ENCODE measurements at regions not wholly inside any gene's neighbourhood (a gene's known extent, or its start where the extent isn't known, plus 50 kb on each side); places are given as distances from the start of the nearest gene placed in this dataset.

DNA sequence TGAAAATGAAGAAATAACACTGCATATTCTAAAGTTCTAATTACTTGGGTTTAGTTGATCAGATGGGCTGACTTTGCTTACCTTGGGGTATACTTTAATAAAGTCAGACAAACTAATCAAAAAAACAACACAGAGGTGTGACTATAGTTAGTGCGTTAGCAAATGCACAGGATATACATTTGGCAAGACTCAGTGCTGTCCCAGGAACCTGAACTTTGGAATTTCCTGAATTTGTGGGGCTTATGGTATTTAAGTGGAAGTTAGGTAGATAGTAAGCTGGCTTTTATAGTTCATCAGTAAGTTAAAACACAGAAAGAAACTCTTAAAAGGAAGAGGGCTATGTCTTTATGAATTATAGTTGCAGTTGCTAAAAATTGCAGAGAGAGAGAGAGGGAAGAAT, 302.6 kb upstream of the DDI1 start:
- TF ChIP-seq, protein P1, sequence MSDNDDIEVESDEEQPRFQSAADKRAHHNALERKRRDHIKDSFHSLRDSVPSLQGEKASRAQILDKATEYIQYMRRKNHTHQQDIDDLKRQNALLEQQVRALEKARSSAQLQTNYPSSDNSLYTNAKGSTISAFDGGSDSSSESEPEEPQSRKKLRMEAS (IDR thresholded peaks at IDR 0.05) = no peak
- TF ChIP-seq, protein P2, sequence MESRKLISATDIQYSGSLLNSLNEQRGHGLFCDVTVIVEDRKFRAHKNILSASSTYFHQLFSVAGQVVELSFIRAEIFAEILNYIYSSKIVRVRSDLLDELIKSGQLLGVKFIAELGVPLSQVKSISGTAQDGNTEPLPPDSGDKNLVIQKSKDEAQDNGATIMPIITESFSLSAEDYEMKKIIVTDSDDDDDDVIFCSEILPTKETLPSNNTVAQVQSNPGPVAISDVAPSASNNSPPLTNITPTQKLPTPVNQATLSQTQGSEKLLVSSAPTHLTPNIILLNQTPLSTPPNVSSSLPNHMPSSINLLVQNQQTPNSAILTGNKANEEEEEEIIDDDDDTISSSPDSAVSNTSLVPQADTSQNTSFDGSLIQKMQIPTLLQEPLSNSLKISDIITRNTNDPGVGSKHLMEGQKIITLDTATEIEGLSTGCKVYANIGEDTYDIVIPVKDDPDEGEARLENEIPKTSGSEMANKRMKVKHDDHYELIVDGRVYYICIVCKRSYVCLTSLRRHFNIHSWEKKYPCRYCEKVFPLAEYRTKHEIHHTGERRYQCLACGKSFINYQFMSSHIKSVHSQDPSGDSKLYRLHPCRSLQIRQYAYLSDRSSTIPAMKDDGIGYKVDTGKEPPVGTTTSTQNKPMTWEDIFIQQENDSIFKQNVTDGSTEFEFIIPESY (IDR thresholded peaks at IDR 0.05) = no peak
- no peak for TF ChIP-seq RAD21 (IDR thresholded peaks at IDR 0.05)
- TF ChIP-seq, protein P3, sequence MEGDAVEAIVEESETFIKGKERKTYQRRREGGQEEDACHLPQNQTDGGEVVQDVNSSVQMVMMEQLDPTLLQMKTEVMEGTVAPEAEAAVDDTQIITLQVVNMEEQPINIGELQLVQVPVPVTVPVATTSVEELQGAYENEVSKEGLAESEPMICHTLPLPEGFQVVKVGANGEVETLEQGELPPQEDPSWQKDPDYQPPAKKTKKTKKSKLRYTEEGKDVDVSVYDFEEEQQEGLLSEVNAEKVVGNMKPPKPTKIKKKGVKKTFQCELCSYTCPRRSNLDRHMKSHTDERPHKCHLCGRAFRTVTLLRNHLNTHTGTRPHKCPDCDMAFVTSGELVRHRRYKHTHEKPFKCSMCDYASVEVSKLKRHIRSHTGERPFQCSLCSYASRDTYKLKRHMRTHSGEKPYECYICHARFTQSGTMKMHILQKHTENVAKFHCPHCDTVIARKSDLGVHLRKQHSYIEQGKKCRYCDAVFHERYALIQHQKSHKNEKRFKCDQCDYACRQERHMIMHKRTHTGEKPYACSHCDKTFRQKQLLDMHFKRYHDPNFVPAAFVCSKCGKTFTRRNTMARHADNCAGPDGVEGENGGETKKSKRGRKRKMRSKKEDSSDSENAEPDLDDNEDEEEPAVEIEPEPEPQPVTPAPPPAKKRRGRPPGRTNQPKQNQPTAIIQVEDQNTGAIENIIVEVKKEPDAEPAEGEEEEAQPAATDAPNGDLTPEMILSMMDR (IDR thresholded peaks at IDR 0.05; ENCODE audit: low read depth, low read length, missing input control) = no peak
- TF ChIP-seq, protein P4, sequence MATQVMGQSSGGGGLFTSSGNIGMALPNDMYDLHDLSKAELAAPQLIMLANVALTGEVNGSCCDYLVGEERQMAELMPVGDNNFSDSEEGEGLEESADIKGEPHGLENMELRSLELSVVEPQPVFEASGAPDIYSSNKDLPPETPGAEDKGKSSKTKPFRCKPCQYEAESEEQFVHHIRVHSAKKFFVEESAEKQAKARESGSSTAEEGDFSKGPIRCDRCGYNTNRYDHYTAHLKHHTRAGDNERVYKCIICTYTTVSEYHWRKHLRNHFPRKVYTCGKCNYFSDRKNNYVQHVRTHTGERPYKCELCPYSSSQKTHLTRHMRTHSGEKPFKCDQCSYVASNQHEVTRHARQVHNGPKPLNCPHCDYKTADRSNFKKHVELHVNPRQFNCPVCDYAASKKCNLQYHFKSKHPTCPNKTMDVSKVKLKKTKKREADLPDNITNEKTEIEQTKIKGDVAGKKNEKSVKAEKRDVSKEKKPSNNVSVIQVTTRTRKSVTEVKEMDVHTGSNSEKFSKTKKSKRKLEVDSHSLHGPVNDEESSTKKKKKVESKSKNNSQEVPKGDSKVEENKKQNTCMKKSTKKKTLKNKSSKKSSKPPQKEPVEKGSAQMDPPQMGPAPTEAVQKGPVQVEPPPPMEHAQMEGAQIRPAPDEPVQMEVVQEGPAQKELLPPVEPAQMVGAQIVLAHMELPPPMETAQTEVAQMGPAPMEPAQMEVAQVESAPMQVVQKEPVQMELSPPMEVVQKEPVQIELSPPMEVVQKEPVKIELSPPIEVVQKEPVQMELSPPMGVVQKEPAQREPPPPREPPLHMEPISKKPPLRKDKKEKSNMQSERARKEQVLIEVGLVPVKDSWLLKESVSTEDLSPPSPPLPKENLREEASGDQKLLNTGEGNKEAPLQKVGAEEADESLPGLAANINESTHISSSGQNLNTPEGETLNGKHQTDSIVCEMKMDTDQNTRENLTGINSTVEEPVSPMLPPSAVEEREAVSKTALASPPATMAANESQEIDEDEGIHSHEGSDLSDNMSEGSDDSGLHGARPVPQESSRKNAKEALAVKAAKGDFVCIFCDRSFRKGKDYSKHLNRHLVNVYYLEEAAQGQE (IDR thresholded peaks at IDR 0.05) = no peak
- no peak for TF ChIP-seq JUND (IDR thresholded peaks at IDR 0.05)
- TF ChIP-seq FOXA1 (IDR thresholded peaks at IDR 0.05) = no peak
- no peak for TF ChIP-seq GABPA (IDR thresholded peaks at IDR 0.05 in 1 of 2, conservative IDR thresholded peaks at IDR 0.05 in 1 of 2)
- no peak for TF ChIP-seq YY1 (IDR thresholded peaks at IDR 0.05)
- TF ChIP-seq SP1 (IDR thresholded peaks at IDR 0.05) = no peak
- TF ChIP-seq FOXA2 (IDR thresholded peaks at IDR 0.05) = no peak
- TF ChIP-seq TAF1 (conservative IDR thresholded peaks at IDR 0.05) = no peak
- TF ChIP-seq, protein P5, sequence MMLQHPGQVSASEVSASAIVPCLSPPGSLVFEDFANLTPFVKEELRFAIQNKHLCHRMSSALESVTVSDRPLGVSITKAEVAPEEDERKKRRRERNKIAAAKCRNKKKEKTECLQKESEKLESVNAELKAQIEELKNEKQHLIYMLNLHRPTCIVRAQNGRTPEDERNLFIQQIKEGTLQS (IDR thresholded peaks at IDR 0.05) = no peak
- no peak for TF ChIP-seq EGR1 (IDR thresholded peaks at IDR 0.05; ENCODE audit: low read depth in 2 of 2)

All from liver (tissue), 3 donors.